GM18873 (cell line): ENCODE measurements at regions not wholly inside any gene's neighbourhood (a gene's known extent, or its start where the extent isn't known, plus 50 kb on each side); places are given as distances from the start of the nearest gene placed in this dataset.
"Not testable (repeated sequence)": the region's sequence is repeated elsewhere in the genome, so short reads cannot be mapped to it uniquely, and the experiment has no call there.

ENCODE experiments used
- ATAC-seq: cut with Tn5 transposase; IDR thresholded peaks from one replicate; pipeline ENCODE4 v1.9.1; 2021; ENCODE audit warnings: mild to moderate bottlenecking, moderate library complexity, moderate number of reproducible peaks; ENCODE audit not compliant: unreplicated experiment, low FRiP score

DNA sequence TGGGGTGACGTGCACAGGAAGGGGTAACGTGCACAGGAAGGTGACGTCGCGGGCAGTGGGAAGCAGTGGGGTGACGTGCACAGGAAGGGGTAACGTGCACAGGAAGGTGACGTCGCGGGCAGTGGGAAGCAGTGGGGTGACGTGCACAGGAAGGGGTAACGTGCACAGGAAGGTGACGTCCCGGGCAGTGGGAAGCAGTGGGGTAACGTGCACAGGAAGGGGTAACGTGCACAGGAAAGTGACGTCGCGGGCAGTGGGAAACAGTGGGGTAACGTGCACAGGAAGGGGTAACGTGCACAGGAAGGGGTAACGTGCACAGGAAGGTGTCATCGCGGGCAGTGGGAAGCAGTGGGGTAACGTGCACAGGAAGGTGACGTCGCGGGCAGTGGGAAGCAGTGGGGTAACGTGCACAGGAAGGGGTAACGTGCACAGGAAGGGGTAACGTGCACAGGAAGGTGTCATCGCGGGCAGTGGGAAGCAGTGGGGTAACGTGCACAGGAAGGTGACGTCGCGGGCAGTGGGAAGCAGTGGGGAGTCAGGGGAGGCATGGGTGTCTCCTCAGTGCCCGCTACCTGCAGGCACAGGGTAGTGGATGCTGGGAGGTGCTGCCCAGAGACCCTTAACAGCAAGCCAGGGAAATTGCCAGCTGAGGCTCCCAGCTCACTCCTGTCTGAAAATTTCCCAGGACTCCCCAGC lies 68.0 kb upstream of the CTBP2 start:
- not testable (repeated sequence) for ATAC-seq

DNA sequence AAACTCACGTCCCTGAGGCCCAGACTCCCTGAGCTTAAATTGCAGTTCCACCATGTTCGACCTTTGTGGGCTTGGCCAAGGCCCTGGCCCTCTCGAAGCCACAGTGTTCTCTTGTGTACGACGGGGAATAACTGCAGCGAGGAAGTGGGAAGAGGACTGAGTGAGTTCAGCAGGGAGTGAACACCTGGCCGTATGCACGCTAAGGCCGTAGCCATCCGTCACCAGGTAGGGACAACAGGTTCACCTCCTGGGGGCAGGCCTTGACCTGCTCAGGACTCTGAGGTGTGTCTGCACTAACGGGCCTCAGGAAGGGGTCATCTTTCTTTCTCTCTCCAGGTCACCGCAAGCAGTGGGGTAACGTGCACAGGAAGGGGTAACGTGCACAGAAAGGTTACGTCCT lies 67.2 kb upstream of the CTBP2 start:
- ATAC-seq: no peak

DNA sequence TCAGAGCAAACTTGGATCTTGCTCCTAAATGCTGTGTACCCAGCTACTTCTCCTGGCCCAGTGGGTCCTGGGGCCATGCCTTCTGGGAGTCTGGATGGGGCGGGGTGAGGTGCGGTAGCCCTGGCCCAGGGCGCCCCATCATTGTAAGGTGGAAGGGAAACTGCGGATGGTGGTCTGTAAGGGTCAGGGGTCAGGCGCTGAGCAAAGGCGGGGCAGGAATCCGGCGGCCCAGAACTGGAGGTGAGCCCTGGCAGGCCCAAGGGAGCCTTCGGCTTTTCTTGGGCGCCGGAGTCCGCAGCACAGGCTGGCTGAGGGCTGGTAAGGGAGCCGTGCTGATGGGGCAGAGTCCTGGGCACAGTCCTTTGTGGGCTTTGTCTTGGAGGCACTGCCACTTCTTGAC lies 66.5 kb upstream of the CTBP2 start:
- no peak for ATAC-seq

DNA sequence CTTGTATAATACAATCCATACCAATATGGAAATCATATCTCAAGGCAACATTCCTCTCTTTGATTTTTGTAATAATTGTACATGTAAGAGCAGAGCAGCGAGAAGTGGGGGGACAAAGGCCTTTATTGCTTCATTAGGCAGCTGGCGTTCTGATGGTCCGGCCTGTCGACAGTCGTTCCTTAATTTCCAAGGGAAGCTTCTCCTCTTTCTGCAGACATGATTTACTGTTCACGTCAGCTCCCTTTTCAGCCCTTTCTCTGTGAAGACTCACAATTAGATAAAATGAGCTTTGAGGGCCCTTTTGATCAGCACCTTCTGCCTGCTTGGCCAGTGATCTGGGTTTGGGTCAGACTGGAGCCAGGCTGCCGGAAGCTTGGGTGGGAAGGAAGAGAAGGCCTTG lies 65.6 kb upstream of the CTBP2 start:
- ATAC-seq: no peak

DNA sequence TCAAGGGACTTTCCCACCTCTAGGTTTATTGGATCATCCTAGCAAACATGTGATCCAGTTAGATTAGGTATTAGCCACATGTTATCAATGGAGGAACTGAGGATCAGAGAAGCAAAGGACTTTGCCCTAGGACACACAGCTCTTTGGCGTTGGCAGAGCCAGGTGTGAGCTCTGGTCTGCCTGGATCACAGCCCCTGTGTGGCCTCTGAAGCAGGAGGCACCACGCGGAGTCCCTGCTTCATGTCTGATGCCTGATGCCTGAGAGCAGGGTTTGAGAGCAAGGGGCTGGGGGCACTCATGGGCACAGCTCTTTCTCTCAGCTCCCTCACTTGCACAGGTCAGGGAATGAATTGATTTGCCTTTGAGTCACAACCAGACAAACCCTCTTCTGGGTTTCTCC lies 64.7 kb upstream of the CTBP2 start:
- ATAC-seq: no peak

DNA sequence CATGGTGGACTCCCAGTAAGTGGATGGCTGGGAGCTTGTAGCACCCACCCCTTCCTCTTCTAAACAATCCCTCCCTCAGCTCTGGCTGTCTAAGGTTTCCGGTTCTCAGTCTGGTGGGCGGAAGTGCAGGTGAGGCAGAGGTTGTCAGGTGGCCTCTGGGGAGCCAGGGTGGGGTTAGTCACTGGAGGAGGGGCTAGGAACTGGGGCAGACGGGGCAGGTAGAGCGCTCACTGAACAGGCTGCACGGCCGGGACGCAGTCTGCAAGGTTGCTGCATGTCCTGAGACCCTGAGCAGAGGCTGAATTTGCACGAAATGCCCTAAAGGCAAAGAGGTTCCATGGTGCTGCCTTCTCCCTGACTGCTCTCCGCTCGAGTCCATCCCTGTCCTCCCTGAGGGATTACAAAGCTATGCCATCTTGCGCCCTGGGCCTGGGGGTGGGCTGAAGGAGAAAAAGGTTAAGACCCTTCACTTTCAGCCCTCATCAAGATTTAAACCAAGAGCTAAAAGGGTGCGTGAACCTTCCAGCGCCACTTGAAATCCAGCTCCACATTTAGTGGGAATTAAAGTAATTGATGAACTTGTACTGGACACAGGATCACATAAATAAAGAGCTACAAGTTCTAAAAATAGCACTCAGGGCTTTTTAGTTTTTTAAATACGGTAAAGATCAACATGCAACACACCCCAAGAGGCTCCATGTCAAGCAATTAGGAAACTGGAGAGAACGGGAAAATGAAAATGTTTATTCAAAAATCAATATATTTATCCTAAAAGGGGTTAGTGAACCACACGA lies 62.3 kb upstream of the CTBP2 start:
- no peak for ATAC-seq

DNA sequence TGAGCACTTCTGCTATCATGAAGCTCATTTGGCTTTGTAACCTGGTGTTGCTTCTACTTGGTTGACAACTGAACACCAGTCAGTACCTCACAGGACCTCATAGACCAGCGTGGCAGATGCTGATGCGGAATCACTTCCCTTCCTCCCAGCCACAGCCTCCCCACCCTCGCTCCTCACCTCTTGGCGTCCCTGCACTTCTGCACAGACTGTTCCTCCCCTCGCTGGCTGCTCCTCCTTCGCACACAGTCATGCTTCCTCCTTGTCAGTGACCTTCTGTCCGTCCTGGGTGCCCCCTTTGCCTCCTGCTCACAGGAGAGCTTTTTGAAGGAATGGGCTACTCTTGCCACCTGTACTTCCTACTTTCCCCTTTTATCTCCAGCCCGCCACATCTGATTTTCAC lies 61.4 kb upstream of the CTBP2 start:
- ATAC-seq: no peak

DNA sequence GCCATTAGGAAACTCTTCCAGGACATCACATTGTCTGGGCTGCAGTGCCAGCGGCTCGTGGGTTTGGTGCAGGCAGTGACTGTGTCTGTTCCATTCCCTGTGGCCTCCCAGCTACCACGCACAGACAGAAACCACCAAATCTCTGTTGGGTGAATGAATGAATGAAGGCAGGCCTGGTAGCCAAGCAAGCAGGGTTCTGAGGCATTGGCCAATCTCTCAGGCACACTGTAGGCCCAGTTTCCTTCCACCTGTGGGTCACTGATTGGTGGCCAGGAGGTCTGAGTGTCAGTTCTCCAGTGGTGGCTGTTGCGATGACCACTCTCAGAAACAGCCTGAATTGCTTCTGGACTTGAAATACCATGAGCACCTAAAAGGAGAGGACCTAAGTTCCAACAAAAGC lies 59.4 kb upstream of the CTBP2 start:
- no peak for ATAC-seq

DNA sequence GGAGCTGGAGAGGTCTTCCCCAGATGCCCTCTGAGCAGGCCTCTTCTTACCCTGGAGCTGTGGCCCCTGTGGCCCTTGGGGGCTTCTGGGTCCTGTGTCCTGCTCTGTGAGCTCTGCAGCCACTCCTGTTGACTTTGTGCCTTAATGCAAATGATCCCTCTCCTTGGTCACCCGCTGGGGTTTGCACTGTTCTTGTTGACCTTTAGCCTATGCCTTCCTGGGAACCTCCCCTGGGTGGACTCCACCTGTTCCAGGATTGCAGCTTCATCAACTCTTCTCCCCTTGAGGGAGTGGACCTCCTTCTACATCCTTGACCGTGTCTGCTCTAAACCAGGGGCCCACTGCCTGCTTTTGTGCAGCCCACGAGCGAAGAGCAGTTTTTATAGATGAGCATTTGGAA lies 58.6 kb upstream of the CTBP2 start:
- ATAC-seq: no peak

DNA sequence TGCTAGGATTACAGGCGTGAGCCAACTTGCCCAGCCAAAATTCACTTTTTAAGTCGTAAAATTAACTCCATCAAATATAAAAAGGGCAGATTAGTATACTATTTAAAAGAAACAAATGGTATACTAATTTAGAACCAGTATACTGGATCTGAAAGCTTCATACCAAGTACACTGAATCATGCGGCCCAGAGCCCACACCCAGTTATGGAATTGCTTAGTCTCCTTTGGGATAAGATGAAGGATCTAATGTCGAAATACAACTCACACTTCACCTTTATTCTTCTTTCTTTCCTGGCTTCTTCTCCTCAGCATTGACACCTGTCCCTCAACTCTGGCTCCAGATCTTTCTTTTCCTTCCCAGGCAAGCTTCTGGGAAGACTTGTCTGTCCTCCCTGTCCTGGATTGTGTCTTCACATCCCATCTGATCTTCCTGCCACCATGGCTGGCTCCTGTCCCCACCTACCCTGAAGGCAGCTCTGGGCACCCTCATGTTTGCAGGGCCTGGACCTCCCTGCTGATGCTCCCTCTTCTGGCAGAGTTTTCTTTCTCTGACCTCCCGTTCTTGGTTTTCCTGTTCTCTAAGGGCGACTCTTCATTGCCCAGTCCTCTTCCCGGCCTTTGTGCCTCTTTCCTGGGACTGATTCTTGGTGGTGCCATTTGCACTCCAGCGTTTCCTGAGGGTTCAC lies 57.8 kb upstream of the CTBP2 start:
- no peak for ATAC-seq

DNA sequence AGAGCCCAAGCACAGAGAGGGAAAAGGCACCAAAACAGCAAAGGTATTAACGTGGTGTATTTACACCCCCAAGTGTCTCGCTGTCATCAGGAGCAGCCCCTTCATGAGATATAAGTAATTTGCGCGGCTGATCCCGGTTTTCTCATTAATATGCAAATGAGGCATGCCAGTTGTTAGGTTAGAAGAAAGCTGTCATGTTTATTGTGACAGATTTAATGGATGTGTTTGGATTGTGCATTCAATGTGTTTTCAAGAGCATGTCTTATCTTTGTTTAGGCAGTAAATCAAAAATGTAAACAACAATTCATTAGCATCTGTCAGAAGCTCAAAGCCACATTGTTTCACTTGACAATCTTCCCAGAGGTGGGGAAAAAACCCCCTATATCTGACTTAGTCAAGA lies 56.5 kb upstream of the CTBP2 start:
- no peak for ATAC-seq

DNA sequence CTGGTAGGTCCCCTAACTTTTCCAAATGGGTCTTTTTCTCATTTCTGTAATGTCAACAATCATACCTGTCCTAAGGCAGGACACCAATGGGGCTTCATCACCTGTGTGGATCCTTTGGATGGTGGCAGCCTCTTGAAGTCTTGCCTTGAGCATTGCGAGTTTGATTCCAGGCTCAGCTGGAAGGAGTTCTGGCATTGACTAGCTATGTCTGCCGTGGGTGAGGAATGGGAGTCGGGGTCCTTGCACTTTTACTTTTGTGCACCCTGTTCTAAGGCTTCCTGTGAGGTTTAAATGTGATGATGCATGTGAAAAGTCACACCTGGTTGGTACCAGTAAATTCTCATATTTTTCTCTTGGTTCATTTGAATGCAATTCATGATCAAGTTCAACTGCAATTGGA lies 55.9 kb upstream of the CTBP2 start:
- ATAC-seq: no peak

DNA sequence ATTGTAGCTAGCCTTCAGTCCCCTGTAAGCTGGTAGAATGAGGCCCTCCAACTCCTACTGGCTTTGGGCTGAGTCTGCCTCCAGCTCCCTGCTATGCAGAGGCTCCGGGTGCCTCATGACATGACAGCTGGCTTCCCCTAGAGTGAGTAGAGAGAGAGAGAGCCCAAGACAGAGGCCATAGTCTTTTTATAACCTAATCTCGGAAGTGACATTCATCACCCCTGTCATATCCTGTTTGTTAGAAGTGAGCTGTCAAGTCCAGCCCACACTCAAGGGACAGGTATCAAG lies 53.9 kb upstream of the CTBP2 start:
- ATAC-seq: no peak

DNA sequence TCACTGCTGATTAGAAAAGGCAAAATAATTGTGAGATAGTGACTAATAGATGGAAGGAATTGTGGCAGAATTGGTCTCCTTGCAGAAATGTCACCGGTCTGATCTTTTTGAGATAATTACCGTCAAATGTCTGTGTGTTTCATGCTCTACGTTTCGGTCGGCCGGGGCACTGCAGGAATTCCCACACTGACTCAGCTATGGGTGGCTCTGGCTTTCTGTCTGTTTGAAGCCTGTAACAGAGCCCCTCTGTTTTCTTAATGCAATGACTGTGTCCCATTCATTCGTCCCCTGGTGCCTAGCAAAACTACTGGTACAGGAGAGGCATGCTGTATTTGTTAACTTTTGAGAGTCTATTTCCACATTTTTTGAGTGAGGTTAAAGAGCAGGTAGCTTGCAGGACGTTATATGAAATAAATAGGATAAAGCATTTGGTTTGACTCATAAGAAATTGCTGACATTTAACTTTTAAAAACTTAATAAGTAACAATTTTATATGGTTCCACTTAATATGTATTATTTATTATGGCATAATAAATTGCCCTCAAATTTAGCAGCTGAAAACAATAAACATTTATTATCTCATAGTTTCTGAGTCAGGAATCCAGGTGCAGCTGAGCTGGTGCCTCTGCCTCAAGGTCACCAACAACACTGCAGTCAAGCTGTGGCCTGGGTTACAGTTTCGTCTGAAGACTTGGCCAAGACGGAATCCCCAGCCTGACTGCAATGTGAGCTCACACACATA lies 53.3 kb upstream of the CTBP2 start:
- no peak for ATAC-seq

DNA sequence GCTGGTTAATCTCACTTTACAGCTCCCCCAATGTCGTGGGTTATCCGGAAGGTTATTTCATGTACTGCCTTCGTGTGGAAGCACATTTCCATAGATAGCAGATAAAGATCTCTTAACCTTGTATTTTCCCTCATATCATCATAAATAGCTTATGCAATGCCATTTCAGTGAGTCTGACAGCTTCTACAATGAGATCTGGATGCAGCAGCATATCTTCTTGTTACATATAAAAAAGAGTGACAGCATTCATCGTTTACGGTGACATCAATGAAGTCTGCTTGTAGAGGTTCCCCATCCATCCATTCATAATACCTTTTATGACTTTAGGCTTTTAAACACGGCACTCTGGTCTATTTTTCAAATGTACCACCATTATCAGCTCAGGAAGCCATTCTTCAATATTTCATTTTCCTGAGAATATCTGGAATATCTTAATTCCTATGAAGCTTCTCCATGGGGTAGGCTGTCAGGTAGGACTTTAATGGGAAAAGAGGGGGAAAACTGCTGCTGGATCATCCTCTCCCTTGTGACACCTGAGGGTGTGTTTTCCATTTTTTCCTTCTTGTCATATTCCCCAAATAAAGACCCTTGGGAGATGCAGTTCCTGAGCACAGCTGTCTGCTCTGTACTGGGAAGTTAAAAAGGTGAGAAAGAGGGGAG lies 51.9 kb upstream of the CTBP2 start:
- ATAC-seq: no peak
